NB4 (cell line): ENCODE measurements at regions not wholly inside any gene's neighbourhood (a gene's known extent, or its start where the extent isn't known, plus 50 kb on each side); places are given as distances from the start of the nearest gene placed in this dataset.

Source experiments
- DNase-seq: peaks from one replicate; pipeline ENCODE4 v3.0.0; 2010; ENCODE audit warnings: low read depth
- H3K4me3 ChIP-seq: one replicate; pipeline ENCODE4 v1.5.1; 2011; ENCODE audit warnings: mild to moderate bottlenecking, low read depth, low read length, moderate library complexity
- CTCF ChIP-seq: IDR thresholded peaks from one replicate; pipeline ENCODE4 v1.5.1; 2012; ENCODE audit warnings: low read depth, low read length
- MYC ChIP-seq: IDR thresholded peaks from 2 replicates; pipeline ENCODE4 v1.6.1; 2011; ENCODE audit warnings: low read depth, low read length
- POLR2A ChIP-seq: IDR thresholded peaks from 2 replicates; pipeline ENCODE4 v1.6.1; 2011; ENCODE audit warnings: mild to moderate bottlenecking; ENCODE audit not compliant: insufficient read length; ENCODE audit errors: extremely low read depth
- TF ChIP-seq, protein P1 (sequence below): IDR thresholded peaks from 2 replicates; pipeline ENCODE4 v1.6.1; 2011; ENCODE audit warnings: low read depth, low read length

- DNase-seq, result no peak
- H3K4me3 ChIP-seq, result no peak overlapping the region
- TF ChIP-seq, protein P1, sequence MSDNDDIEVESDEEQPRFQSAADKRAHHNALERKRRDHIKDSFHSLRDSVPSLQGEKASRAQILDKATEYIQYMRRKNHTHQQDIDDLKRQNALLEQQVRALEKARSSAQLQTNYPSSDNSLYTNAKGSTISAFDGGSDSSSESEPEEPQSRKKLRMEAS, result no peak
- TF ChIP-seq POLR2A, result no peak
Observed at GRCh38 chr6:120853489-120853888, 480.8 kb downstream of the TBC1D32 start.

DNA sequence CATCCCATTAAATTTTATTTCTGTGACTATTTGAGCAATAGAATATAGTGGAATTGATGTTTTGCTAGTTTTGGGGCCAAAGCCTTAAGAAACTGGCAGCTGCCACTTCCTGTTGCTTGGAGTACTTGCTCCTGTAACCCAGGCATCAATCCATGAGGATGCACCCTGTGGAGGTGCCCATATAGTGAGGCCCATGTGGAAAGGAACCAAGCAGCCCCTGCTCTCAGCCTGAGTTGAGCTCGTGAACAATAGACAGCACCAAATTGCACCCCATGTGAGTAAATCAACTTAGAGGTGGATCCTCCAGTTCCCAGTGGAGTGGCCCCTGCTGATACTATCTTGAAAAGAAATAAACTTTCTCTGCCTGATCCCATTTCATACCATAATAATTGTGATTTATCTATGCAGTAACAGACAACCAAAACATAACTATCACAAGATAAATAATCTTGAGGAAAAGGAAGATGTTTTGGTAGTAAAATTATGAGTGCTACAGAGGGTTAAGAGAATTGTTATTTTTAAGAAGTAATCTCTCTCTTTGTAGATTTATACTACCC is 481.9 kb downstream of the TBC1D32 start:
- no peak for DNase-seq
- TF ChIP-seq, protein P1, result no peak
- no peak for TF ChIP-seq CTCF
- TF ChIP-seq MYC, result no peak
- no peak for TF ChIP-seq POLR2A
- H3K4me3 ChIP-seq, result no peak overlapping the region

- DNase-seq, result peak; percentile 30
- H3K4me3 ChIP-seq, result no peak overlapping the region
- TF ChIP-seq POLR2A, result no peak
- TF ChIP-seq, protein P1, result no peak
- TF ChIP-seq CTCF, result peak; percentile 71
- TF ChIP-seq MYC, result no peak
Observed at GRCh38 chr6:120826253-120826652, 508.0 kb downstream of the TBC1D32 start.

DNA sequence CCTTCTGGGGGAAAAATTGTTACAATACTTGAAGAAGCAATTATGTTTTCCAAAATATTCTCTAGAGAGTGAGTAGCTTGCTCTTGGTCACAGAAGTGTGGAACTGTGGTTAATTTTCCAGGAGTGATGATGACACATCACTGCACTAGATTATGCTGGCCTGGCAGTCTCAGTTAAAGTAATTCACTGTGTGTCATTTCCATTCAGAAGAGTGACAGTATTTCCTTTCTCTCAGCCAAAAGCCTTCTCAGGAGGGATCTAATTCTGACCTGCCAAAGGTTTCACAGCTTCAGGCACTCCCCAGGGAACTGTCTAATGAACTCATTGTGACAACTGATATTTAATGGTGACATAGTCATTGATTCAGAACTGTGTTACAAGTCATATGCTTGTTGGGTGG is 517.5 kb downstream of the TBC1D32 start:
- no peak overlapping the region for H3K4me3 ChIP-seq
- no peak for TF ChIP-seq MYC
- no peak for TF ChIP-seq CTCF
- TF ChIP-seq POLR2A, result no peak
- TF ChIP-seq, protein P1, result no peak
- DNase-seq, result no peak

DNA sequence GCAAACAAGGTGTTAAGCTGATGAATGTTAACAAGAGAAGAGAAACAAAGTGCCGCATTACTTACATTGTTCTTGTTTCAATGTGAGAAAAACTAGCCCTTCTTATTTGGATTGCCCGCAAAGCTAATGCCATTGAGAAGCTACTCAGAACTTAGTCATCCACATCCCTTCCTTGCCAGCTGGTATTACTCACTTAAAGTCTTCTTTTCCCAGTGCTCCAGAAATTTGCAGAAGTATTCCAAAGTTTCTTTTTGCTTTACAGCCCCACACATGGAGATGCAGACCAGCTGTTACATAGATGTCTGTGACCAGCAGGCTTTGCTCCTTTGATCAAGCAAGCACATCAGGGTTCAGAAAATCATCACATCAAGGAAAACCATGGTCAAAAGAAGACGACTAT is 529.0 kb downstream of the TBC1D32 start:
- TF ChIP-seq POLR2A, result no peak
- TF ChIP-seq, protein P1, result no peak
- TF ChIP-seq MYC, result no peak
- TF ChIP-seq CTCF, result no peak
- H3K4me3 ChIP-seq, result no peak overlapping the region
- DNase-seq, result no peak

- no peak overlapping the region for H3K4me3 ChIP-seq
- no peak for DNase-seq
- TF ChIP-seq, protein P1, result no peak
- TF ChIP-seq MYC, result no peak
- TF ChIP-seq CTCF, result no peak
- no peak for TF ChIP-seq POLR2A
Observed at GRCh38 chr6:120804612-120805011, 529.7 kb downstream of the TBC1D32 start.
